HCT116 (cell line): ENCODE measurements at regions not wholly inside any gene's neighbourhood (a gene's known extent, or its start where the extent isn't known, plus 50 kb on each side); places are given as distances from the start of the nearest gene placed in this dataset.

ENCODE experiments used
- ATAC-seq: fragments of 200-7000 bp; cut with Tn5 transposase; 2 replicates; pipeline ENCODE4 v1.9.1; 2020; ENCODE audit warnings: mild to moderate bottlenecking, moderate library complexity
- BruUV-seq: library from RNA; stranded (reverse); fragments of 400-500 nt; replicated peaks from 2 replicates; lab custom pipeline; 2021; lab: Mats Ljungman, UMichigan
- CTCF ChIA-PET: fragments of 300-600 bp; sonication (Branson Sonifier 250); formaldehyde crosslinking; loops from one replicate; lab custom pipeline; 2021; ENCODE audit warnings: antibody characterized with exemption; lab: Charles Lee
- POLR2A ChIA-PET: fragments of 300-600, 350-600 bp; sonication (Branson Sonifier 250); formaldehyde crosslinking; loops from one replicate; lab custom pipeline; 2021; ENCODE audit warnings: antibody characterized with exemption; lab: Charles Lee
- RAD21 ChIA-PET, 2 experiments: fragments of 300-600 bp; sonication (Branson Sonifier 250); formaldehyde crosslinking; loops; one replicate each; lab custom pipeline; 2023; ENCODE audit warnings: low total read pairs in 2 of 2; ENCODE audit not compliant: uncharacterized antibody in 2 of 2, unreplicated experiment in 2 of 2, low non-redundant PET in 1 of 2; lab: Charles Lee
- DNase-seq: peaks from one replicate; pipeline ENCODE4 v3.0.0-alpha.2; 2010; ENCODE audit warnings: low read depth, low spot score
- H2AFZ ChIP-seq: fragments of 200-600 bp; shearing (Covaris generic), sonication (generic); 2 replicates; pipeline ENCODE4 v1.6.1; 2017; ENCODE audit warnings: low read depth, mixed run types, mixed read lengths, antibody characterized with exemption, low read length; ENCODE audit not compliant: poor library complexity, severe bottlenecking
- H3K27ac ChIP-seq: 2 replicates; pipeline ENCODE4 v1.5.1; 2012; ENCODE audit warnings: low read depth, low read length
- H3K27me3 ChIP-seq: fragments of 200-600 bp; sonication (generic); 2 replicates; pipeline ENCODE4 v1.6.1; 2016; ENCODE audit warnings: mixed run types, low read length, mixed read lengths; ENCODE audit not compliant: insufficient read depth
- H3K36me3 ChIP-seq, 2 experiments: fragments of 200-500 bp in 1 of 2; fragments of 200-600 bp in 1 of 2; sonication (Bioruptor generic) in 1 of 2; sonication (generic) in 1 of 2; 2 replicates each; pipeline versions ENCODE4 v1.5.1 to v1.6.1; 2014 to 2016; ENCODE audit warnings: low read length in 2 of 2, inconsistent platforms in 1 of 2, mixed read lengths in 1 of 2, mixed run types in 1 of 2; ENCODE audit not compliant: insufficient read depth in 2 of 2, control insufficient read depth in 1 of 2
- H3K4me1 ChIP-seq, 2 experiments: fragments of 200-600 bp in 1 of 2; sonication (generic) in 1 of 2; 2 replicates each; pipeline versions ENCODE4 v1.5.1 to v1.6.1; 2012 to 2017; ENCODE audit warnings: low read length in 2 of 2, inconsistent platforms in 1 of 2, mild to moderate bottlenecking in 1 of 2, mixed read lengths in 1 of 2, mixed run types in 1 of 2, moderate library complexity in 1 of 2; ENCODE audit not compliant: insufficient read depth in 2 of 2, control insufficient read depth in 1 of 2
- H3K4me2 ChIP-seq: fragments of 200-600 bp; sonication (generic); 2 replicates; pipeline ENCODE4 v1.6.1; 2017; ENCODE audit warnings: mixed run types, low read length, mixed read lengths
- H3K4me3 ChIP-seq, 2 experiments: fragments of 200-600 bp in 1 of 2; sonication (generic) in 1 of 2; replicated peaks in 1 of 2; 2 replicates each; pipeline ENCODE4 v1.5.1; 2011 to 2016; ENCODE audit warnings: low read length in 2 of 2, control low read depth in 1 of 2, low read depth in 1 of 2, mild to moderate bottlenecking in 1 of 2, mixed read lengths in 1 of 2, mixed run types in 1 of 2
- H3K79me2 ChIP-seq: fragments of 200-600 bp; sonication (generic); 2 replicates; pipeline ENCODE4 v1.6.1; 2017; ENCODE audit warnings: mild to moderate bottlenecking, mixed run types, low read length, moderate library complexity, mixed read lengths; ENCODE audit not compliant: insufficient read depth
- H3K9ac ChIP-seq: fragments of 200-600 bp; sonication (generic); 2 replicates; pipeline ENCODE4 v1.6.1; 2016; ENCODE audit warnings: low read length, mixed read lengths
- H3K9me2 ChIP-seq: fragments of 200-600 bp; sonication (generic), shearing (Covaris generic); 2 replicates; pipeline ENCODE4 v1.6.1; 2017; ENCODE audit warnings: mixed run types, mild to moderate bottlenecking, moderate library complexity; ENCODE audit not compliant: insufficient read depth
- H3K9me3 ChIP-seq, 2 experiments: fragments of 200-500 bp in 1 of 2; fragments of 200-600 bp in 1 of 2; sonication (Bioruptor generic) in 1 of 2; sonication (generic) in 1 of 2; 2 replicates each; pipeline ENCODE4 v1.6.1; 2014 to 2017; ENCODE audit warnings: low read length in 2 of 2, mixed read lengths in 2 of 2, inconsistent platforms in 1 of 2, low read depth in 1 of 2, mild to moderate bottlenecking in 1 of 2, mixed run types in 1 of 2, moderate library complexity in 1 of 2; ENCODE audit not compliant: control insufficient read depth in 1 of 2, insufficient read depth in 1 of 2
- H4K20me1 ChIP-seq: fragments of 200-600 bp; sonication (generic), shearing (Covaris generic); 2 replicates; pipeline ENCODE4 v1.6.1; 2017; ENCODE audit warnings: mixed run types, mild to moderate bottlenecking, moderate library complexity; ENCODE audit not compliant: insufficient read depth
- CBX3 ChIP-seq: IDR thresholded peaks from 2 replicates; pipeline ENCODE4 v1.6.1; 2012; ENCODE audit warnings: low read depth
- CEBPB ChIP-seq: IDR thresholded peaks from 2 replicates; pipeline ENCODE4 v1.6.1; 2012; ENCODE audit warnings: low read depth
- EGR1 ChIP-seq: IDR thresholded peaks from 2 replicates; pipeline ENCODE4 v1.6.1; 2012; ENCODE audit warnings: low read depth
- EZH2 ChIP-seq: fragments of 200-600 bp; sonication (generic); IDR thresholded peaks from 2 replicates; pipeline ENCODE4 v1.6.1; 2017; ENCODE audit warnings: antibody characterized with exemption, mixed run types
- FOSL1 ChIP-seq: IDR thresholded peaks from 2 replicates; pipeline ENCODE4 v1.6.1; 2012; ENCODE audit warnings: low read depth
- JUND ChIP-seq: IDR thresholded peaks from 2 replicates; pipeline ENCODE4 v1.6.1; 2012
- POLR2A ChIP-seq: IDR thresholded peaks from 2 replicates; pipeline ENCODE4 v1.7.0; 2011; ENCODE audit warnings: borderline replicate concordance; ENCODE audit not compliant: insufficient read depth, insufficient read length; ENCODE audit errors: extremely low read depth
- POLR2AphosphoS5 ChIP-seq: IDR thresholded peaks from 2 replicates; pipeline ENCODE4 v1.6.1; 2011; ENCODE audit warnings: mild to moderate bottlenecking, low read depth, low read length, moderate library complexity
- RAD21 ChIP-seq: IDR thresholded peaks from 2 replicates; pipeline ENCODE4 v1.6.1; 2012; ENCODE audit warnings: low read depth, mild to moderate bottlenecking
- SP1 ChIP-seq: IDR thresholded peaks from 2 replicates; pipeline ENCODE4 v1.6.1; 2012; ENCODE audit warnings: low read depth
- SRF ChIP-seq: IDR thresholded peaks from 2 replicates; pipeline ENCODE4 v1.6.1; 2012; ENCODE audit warnings: low read depth
- TCF7L2 ChIP-seq: IDR thresholded peaks from 2 replicates; pipeline ENCODE4 v1.7.0; 2011; ENCODE audit warnings: borderline replicate concordance, inconsistent platforms; ENCODE audit not compliant: insufficient read depth, insufficient read length; ENCODE audit errors: extremely low read depth
- YY1 ChIP-seq: IDR thresholded peaks from 2 replicates; pipeline ENCODE4 v1.6.1; 2011; ENCODE audit warnings: low read length, low read depth, moderate library complexity, mild to moderate bottlenecking; ENCODE audit not compliant: insufficient replicate concordance; ENCODE audit errors: extremely low read depth
- ZFX ChIP-seq: fragments of 450-650 bp; IDR thresholded peaks from 2 replicates; pipeline ENCODE4 v1.6.1; 2017
- ZNF274 ChIP-seq: fragments of 200-500 bp; sonication (Bioruptor generic); IDR thresholded peaks from 2 replicates; pipeline ENCODE4 v1.6.1; 2014; ENCODE audit warnings: mild to moderate bottlenecking, low read depth, low read length, inconsistent platforms
- intact Hi-C: fragments of 100-400 bp; cut with micrococcal nuclease; formaldehyde crosslinking; loops from 2 replicates; pipeline ENCODE4 v1.10.0; 2022
- TF ChIP-seq, protein P1 (sequence below), 3 experiments: fragments of 200-600 bp in 1 of 3; sonication (generic) in 1 of 3; IDR thresholded peaks in 2 of 3; conservative IDR thresholded peaks in 1 of 3; 2 replicates each; pipeline ENCODE4 v1.5.1; 2012 to 2017; ENCODE audit warnings: low read depth in 2 of 3, low read length in 2 of 3, antibody characterized with exemption in 1 of 3, borderline replicate concordance in 1 of 3, control low read depth in 1 of 3, mild to moderate bottlenecking in 1 of 3, mixed read lengths in 1 of 3, mixed run types in 1 of 3, moderate library complexity in 1 of 3; ENCODE audit not compliant: insufficient read depth in 1 of 3
- TF ChIP-seq, protein P2 (sequence below): IDR thresholded peaks from 2 replicates; pipeline ENCODE4 v1.6.1; 2012

DNA sequence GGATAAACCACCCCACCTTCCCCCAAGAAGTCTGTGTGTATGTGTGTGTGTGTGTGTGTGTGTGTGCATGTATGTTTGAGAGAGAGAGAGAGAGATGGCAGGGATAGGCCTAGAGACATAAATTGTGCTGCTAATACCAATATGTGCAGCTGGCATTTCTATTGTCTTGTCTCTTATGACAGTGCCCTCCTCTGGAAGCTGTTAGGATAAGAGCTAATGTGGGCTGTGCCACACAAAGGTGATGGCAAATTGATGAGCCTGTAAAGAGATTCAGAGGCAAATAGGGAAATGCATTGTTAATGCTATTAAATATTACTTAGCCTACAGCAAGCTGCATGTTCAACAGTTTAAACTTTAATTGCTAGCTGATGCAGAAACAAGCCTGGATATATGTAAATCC, 332.0 kb downstream of the NKX6-1 start:
- TF ChIP-seq, protein P1, sequence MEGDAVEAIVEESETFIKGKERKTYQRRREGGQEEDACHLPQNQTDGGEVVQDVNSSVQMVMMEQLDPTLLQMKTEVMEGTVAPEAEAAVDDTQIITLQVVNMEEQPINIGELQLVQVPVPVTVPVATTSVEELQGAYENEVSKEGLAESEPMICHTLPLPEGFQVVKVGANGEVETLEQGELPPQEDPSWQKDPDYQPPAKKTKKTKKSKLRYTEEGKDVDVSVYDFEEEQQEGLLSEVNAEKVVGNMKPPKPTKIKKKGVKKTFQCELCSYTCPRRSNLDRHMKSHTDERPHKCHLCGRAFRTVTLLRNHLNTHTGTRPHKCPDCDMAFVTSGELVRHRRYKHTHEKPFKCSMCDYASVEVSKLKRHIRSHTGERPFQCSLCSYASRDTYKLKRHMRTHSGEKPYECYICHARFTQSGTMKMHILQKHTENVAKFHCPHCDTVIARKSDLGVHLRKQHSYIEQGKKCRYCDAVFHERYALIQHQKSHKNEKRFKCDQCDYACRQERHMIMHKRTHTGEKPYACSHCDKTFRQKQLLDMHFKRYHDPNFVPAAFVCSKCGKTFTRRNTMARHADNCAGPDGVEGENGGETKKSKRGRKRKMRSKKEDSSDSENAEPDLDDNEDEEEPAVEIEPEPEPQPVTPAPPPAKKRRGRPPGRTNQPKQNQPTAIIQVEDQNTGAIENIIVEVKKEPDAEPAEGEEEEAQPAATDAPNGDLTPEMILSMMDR (IDR thresholded peaks at IDR 0.05 in 2 of 3, conservative IDR thresholded peaks at IDR 0.05 in 1 of 3; ENCODE audit: borderline replicate concordance in 1 of 3, insufficient read depth in 1 of 3, low read depth in 2 of 3, low read length in 2 of 3), result 0 out of 6 replicates have a peak, but pooled peaks of 1 of the 3 experiments have one; percentile 1
- TF ChIP-seq SRF, result no peak
- 0 out of 2 replicates have a peak, but pooled peaks have one; percentile 21 for TF ChIP-seq RAD21
- TF ChIP-seq, all 23 proteins: peak for 2
- RAD21 ChIA-PET, result no interaction called here
- intact Hi-C loops, result loop anchor here (1.0 kb wide), 1 partner anchor 396 kb away; no protein-coding TSS in a partner anchor
- H3K9me2 ChIP-seq, result no peaks in the 10 kb centered on the region
- no peaks in the 10 kb centered on the region for H3K4me1 ChIP-seq
- H3K79me2 ChIP-seq, result no peaks in the 10 kb centered on the region
- H3K4me3 ChIP-seq, result no peak overlapping the region
- no peaks in the 10 kb centered on the region for H3K9me3 ChIP-seq
- H3K4me2 ChIP-seq, result no peak overlapping the region
- DNase-seq, result peak; percentile 3
- 0 out of 2 replicates have a peak, but pooled peaks have one; percentile 52 for ATAC-seq
- no peak overlapping the region for H2AFZ ChIP-seq
- H3K9ac ChIP-seq, result no peak overlapping the region
- H3K36me3 ChIP-seq, result no peaks in the 10 kb centered on the region
- no peak overlapping the region for H3K27ac ChIP-seq
- CTCF ChIA-PET, result interaction anchor here (0.9 to 1.4 kb wide), 4 partner anchors 10 to 522 kb away, joined by 3 to 5 read pairs (median 3); no protein-coding TSS in a partner anchor
- no peaks in the 10 kb centered on the region for H4K20me1 ChIP-seq
- no TSS peak for BruUV-seq
- H3K27me3 ChIP-seq, result no peaks in the 10 kb centered on the region
- POLR2A ChIA-PET, result no interaction called here

GRCh38 chr4:84166486-84166885, 332.6 kb downstream of the NKX6-1 start:
- RAD21 ChIA-PET, result no interaction called here
- Histone ChIP-seq H3K79me2 (no peaks in the 10 kb centered on the region), H3K4me2 (no peak overlapping the region), H3K9ac (no peak overlapping the region), H3K9me3 (no peaks in the 10 kb centered on the region), H3K4me1 (no peaks in the 10 kb centered on the region), H3K4me3 (no peak overlapping the region), H3K27me3 (no peaks in the 10 kb centered on the region), H3K36me3 (no peaks in the 10 kb centered on the region), H3K9me2 (no peaks in the 10 kb centered on the region), H4K20me1 (no peaks in the 10 kb centered on the region), H2AFZ (no peak overlapping the region), H3K27ac (no peak overlapping the region)
- DNase-seq, result no peak
- no peak for ATAC-seq
- POLR2A ChIA-PET, result no interaction called here
- intact Hi-C loops, result no loop called here
- no peak for TF ChIP-seq ZFX
- TF ChIP-seq RAD21, result no peak
- TF ChIP-seq JUND, result no peak
- TF ChIP-seq, protein P1 (IDR thresholded peaks at IDR 0.05 in 2 of 3, conservative IDR thresholded peaks at IDR 0.05 in 1 of 3; ENCODE audit: borderline replicate concordance in 1 of 3, insufficient read depth in 1 of 3, low read depth in 2 of 3, low read length in 2 of 3), result no peak
- TF ChIP-seq, protein P2, sequence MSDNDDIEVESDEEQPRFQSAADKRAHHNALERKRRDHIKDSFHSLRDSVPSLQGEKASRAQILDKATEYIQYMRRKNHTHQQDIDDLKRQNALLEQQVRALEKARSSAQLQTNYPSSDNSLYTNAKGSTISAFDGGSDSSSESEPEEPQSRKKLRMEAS, result no peak
- TF ChIP-seq YY1, result no peak
- TF ChIP-seq SRF, result no peak
- TF ChIP-seq CEBPB, result no peak
- TF ChIP-seq CBX3, result no peak
- TF ChIP-seq POLR2AphosphoS5, result no peak
- no peak for TF ChIP-seq FOSL1
- TF ChIP-seq POLR2A, result no peak
- no peak for TF ChIP-seq TCF7L2
- no peak for TF ChIP-seq EZH2
- TF ChIP-seq EGR1, result no peak
- TF ChIP-seq SP1, result no peak
- TF ChIP-seq ZNF274, result no peak
- CTCF ChIA-PET, result interaction anchor here (1.0 to 1.4 kb wide), 3 partner anchors 336 to 521 kb away, joined by 3 read pairs; no protein-coding TSS in a partner anchor
- BruUV-seq, result no TSS peak
